ENCODE measurements at regions not wholly inside any gene's neighbourhood (a gene's known extent, or its start where the extent isn't known, plus 50 kb on each side); places are given as distances from the start of the nearest gene placed in this dataset.

GRCh38 chr1:29686012-29686930 lies 449.9 kb downstream of the PTPRU start:
- TF ChIP-seq SUZ12 (IDR thresholded peaks at IDR 0.05; ENCODE audit: extremely low read depth, insufficient read depth, insufficient read length) (no peak), YY1 (IDR thresholded peaks at IDR 0.05; ENCODE audit: insufficient read depth, insufficient read length) (no peak)

Data from NT2/D1 (cell line).